Choroid plexus epithelial cell (primary cell): ENCODE measurements at regions not wholly inside any gene's neighbourhood (a gene's known extent, or its start where the extent isn't known, plus 50 kb on each side); places are given as distances from the start of the nearest gene placed in this dataset.

Experiments
- DNase-seq: peaks from one replicate; pipeline ENCODE4 v3.0.0-alpha.2; 2010; ENCODE audit warnings: low read depth
- H3K4me3 ChIP-seq: 2 replicates; pipeline ENCODE4 v1.5.1; 2011; ENCODE audit warnings: low read depth, mild to moderate bottlenecking, control low read depth, low read length, moderate library complexity
- CTCF ChIP-seq: conservative IDR thresholded peaks from 2 replicates; pipeline ENCODE4 v1.5.1; 2011; ENCODE audit warnings: low read depth, mild to moderate bottlenecking, control low read depth, inconsistent platforms, low read length, moderate library complexity

- no peak for TF ChIP-seq CTCF
- H3K4me3 ChIP-seq = no peak overlapping the region
- no peak for DNase-seq
These were observed 77.0 kb downstream of the PDCL3 start for GRCh38 chr2:100639588-100640390.

- no peak for TF ChIP-seq CTCF
- H3K4me3 ChIP-seq = no peak overlapping the region
- peak; percentile 30 for DNase-seq
These were observed 77.8 kb downstream of the PDCL3 start for GRCh38 chr2:100640431-100641124.

DNA sequence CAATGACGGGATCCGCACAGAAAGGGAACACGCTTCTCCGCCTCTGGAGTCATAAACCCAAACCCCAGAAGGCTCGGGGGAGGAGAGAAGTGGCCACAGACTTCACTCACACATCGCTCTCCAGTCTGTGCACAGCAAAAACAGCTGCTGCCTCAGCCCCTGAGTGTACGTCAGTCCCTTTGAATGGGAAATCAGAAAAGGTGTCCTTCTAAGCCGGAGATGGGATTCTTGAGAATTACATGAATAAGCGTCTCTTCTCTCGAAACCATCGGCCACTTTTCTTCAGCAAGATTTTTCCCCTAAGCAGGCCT lies 78.3 kb downstream of the PDCL3 start:
- no peak for DNase-seq
- no peak for TF ChIP-seq CTCF
- H3K4me3 ChIP-seq = no peak overlapping the region

DNA sequence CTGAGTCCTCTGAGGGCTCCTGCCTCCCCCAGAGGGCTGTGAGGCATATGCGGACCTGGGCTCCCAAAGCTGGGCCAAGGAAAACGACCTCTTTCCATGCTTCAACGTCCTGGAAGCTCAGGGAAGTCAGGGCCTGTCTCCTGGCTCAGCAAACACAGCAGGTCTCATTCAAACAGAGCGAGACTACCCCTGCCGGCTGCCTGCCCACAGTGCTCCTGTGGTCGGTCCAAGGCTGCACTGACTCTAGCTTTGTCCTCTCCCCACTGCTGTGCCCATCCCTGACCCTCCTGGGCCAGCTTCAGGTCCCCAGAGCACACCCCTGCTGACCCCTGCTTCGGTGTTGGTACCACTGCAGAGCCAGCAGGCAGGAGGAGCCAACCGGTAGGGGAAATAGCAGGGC lies 79.6 kb downstream of the PDCL3 start:
- no peak for TF ChIP-seq CTCF
- no peak overlapping the region for H3K4me3 ChIP-seq

DNA sequence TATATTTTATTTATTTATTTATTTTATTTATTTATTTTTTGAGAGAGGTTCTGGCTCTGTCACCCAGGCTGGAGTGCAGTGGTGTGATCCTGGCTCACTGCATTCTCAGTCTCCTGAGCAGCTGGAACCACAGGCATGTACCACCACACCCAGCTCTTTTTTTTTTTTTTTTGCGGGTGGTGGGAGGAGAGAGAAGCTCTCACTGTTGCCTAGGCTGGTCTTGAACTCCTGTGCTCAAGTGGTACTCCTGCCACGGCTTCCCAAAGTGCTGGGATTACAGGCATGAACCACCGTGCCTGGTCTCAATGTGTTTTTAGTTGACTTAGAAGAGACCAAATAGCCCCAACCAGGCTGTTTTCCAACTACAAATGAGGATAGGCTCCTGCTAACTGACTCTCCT lies 80.7 kb downstream of the PDCL3 start:
- no peak overlapping the region for H3K4me3 ChIP-seq

More for the DNA sequence above, 79.6 kb downstream of the PDCL3 start:
- DNase-seq = no peak

GRCh38 chr2:100643906-100644501 lies 81.2 kb downstream of the PDCL3 start:
- no peak overlapping the region for H3K4me3 ChIP-seq
- TF ChIP-seq CTCF = no peak
- no peak for DNase-seq

More for the DNA sequence above, 80.7 kb downstream of the PDCL3 start:
- no peak for TF ChIP-seq CTCF
- DNase-seq = peak; percentile 10
